Central memory CD8-positive, alpha-beta T cell (primary cell): ENCODE measurements at regions not wholly inside any gene's neighbourhood (a gene's known extent, or its start where the extent isn't known, plus 50 kb on each side); places are given as distances from the start of the nearest gene placed in this dataset.

Experiments used
- ATAC-seq: fragments of 150-1000 bp; cut with Tn5 transposase; replicated peaks from 2 replicates; pipeline ENCODE4 v1.10.0; 2022; ENCODE audit warnings: mild to moderate bottlenecking, moderate FRiP score, moderate number of reproducible peaks; ENCODE audit not compliant: poor library complexity, severe bottlenecking; ENCODE audit errors: extremely low read depth
- DNase-seq, 2 donors: peaks; one replicate each; pipeline ENCODE4 v3.0.0; 2021; ENCODE audit warnings: low spot score in 2 of 2
- H3K27ac Mint-ChIP-seq: one replicate; pipeline ENCODE4 v1.8.0; 2022; ENCODE audit warnings: low read depth, mild to moderate bottlenecking, moderate library complexity, mixed read lengths
- H3K27me3 Mint-ChIP-seq: one replicate; pipeline ENCODE4 v1.8.0; 2022; ENCODE audit warnings: mixed read lengths
- H3K36me3 Mint-ChIP-seq: one replicate; pipeline ENCODE4 v1.8.0; 2022; ENCODE audit warnings: mild to moderate bottlenecking, moderate library complexity, mixed read lengths; ENCODE audit not compliant: insufficient read depth
- H3K4me1 Mint-ChIP-seq: one replicate; pipeline ENCODE4 v1.8.0; 2022; ENCODE audit warnings: mixed read lengths
- H3K4me3 Mint-ChIP-seq: one replicate; pipeline ENCODE4 v1.8.0; 2022; ENCODE audit warnings: mild to moderate bottlenecking, moderate library complexity, mixed read lengths
- H3K9me3 Mint-ChIP-seq: one replicate; pipeline ENCODE4 v1.8.0; 2022; ENCODE audit warnings: mixed read lengths

- Mint-ChIP-seq H3K9me3 (no peaks in the 10 kb centered on the region), H3K27ac (no peak overlapping the region), H3K27me3 (peaks cover 32% of the 10 kb centered on the region), H3K36me3 (no peaks in the 10 kb centered on the region), H3K4me1 (no peaks in the 10 kb centered on the region), H3K4me3 (no peak overlapping the region)
- no peak for ATAC-seq
- DNase-seq = no peak
These were observed 152.7 kb downstream of the URB2 start for GRCh38 chr1:229778794-229779193.

GRCh38 chr1:229781453-229781852, 155.4 kb downstream of the URB2 start:
- Mint-ChIP-seq H3K9me3 (no peaks in the 10 kb centered on the region), H3K4me1 (no peaks in the 10 kb centered on the region), H3K36me3 (no peaks in the 10 kb centered on the region), H3K27me3 (peaks cover 23% of the 10 kb centered on the region), H3K27ac (no peak overlapping the region), H3K4me3 (no peak overlapping the region)
- ATAC-seq (no peak), DNase-seq (no peak)

GRCh38 chr1:229782469-229782868, 156.4 kb downstream of the URB2 start:
- no peak for DNase-seq
- peaks cover 23% of the 10 kb centered on the region for H3K27me3 Mint-ChIP-seq
- H3K27ac Mint-ChIP-seq = no peak overlapping the region
- ATAC-seq = no peak
- H3K4me1 Mint-ChIP-seq = no peaks in the 10 kb centered on the region
- H3K9me3 Mint-ChIP-seq = no peaks in the 10 kb centered on the region
- H3K4me3 Mint-ChIP-seq = no peak overlapping the region
- no peaks in the 10 kb centered on the region for H3K36me3 Mint-ChIP-seq

GRCh38 chr1:229784834-229785233, 158.8 kb downstream of the URB2 start:
- Mint-ChIP-seq H3K27me3 (peaks cover 23% of the 10 kb centered on the region), H3K4me1 (no peaks in the 10 kb centered on the region), H3K27ac (no peak overlapping the region), H3K36me3 (no peaks in the 10 kb centered on the region), H3K4me3 (no peak overlapping the region), H3K9me3 (no peaks in the 10 kb centered on the region)
- no peak for ATAC-seq
- DNase-seq = no peak

GRCh38 chr1:229786974-229787610, 161.0 kb downstream of the URB2 start:
- no peak overlapping the region for H3K4me3 Mint-ChIP-seq
- H3K27ac Mint-ChIP-seq = no peak overlapping the region
- peaks cover 5% of the 10 kb centered on the region for H3K9me3 Mint-ChIP-seq
- no peaks in the 10 kb centered on the region for H3K4me1 Mint-ChIP-seq
- DNase-seq (no peak), ATAC-seq (no peak)
- no peaks in the 10 kb centered on the region for H3K36me3 Mint-ChIP-seq
- H3K27me3 Mint-ChIP-seq = peaks cover 16% of the 10 kb centered on the region

- Mint-ChIP-seq H3K36me3 (no peaks in the 10 kb centered on the region), H3K27ac (no peak overlapping the region), H3K4me3 (no peak overlapping the region), H3K4me1 (no peaks in the 10 kb centered on the region), H3K9me3 (peaks cover 5% of the 10 kb centered on the region), H3K27me3 (peaks cover 8% of the 10 kb centered on the region)
- DNase-seq = no peak
- no peak for ATAC-seq
These were observed 162.0 kb downstream of the URB2 start for GRCh38 chr1:229788004-229788403.

- H3K4me1 Mint-ChIP-seq = no peaks in the 10 kb centered on the region
- no peak for ATAC-seq
- peaks cover 39% of the 10 kb centered on the region for H3K27me3 Mint-ChIP-seq
- DNase-seq = no peak
- H3K9me3 Mint-ChIP-seq = peaks cover 5% of the 10 kb centered on the region
- H3K4me3 Mint-ChIP-seq = no peak overlapping the region
- no peak overlapping the region for H3K27ac Mint-ChIP-seq
- H3K36me3 Mint-ChIP-seq = no peaks in the 10 kb centered on the region
These were observed 166.2 kb downstream of the URB2 start for GRCh38 chr1:229792012-229792975.

- peaks cover 44% of the 10 kb centered on the region for H3K27me3 Mint-ChIP-seq
- H3K36me3 Mint-ChIP-seq = no peaks in the 10 kb centered on the region
- peaks cover 5% of the 10 kb centered on the region for H3K9me3 Mint-ChIP-seq
- no peak overlapping the region for H3K4me3 Mint-ChIP-seq
- DNase-seq (no peak), ATAC-seq (no peak)
- no peak overlapping the region for H3K27ac Mint-ChIP-seq
- no peaks in the 10 kb centered on the region for H3K4me1 Mint-ChIP-seq
These were observed 167.4 kb downstream of the URB2 start for GRCh38 chr1:229793488-229793887.

- H3K36me3 Mint-ChIP-seq = no peaks in the 10 kb centered on the region
- no peak overlapping the region for H3K4me3 Mint-ChIP-seq
- H3K27ac Mint-ChIP-seq = no peak overlapping the region
- H3K4me1 Mint-ChIP-seq = no peaks in the 10 kb centered on the region
- peaks cover 57% of the 10 kb centered on the region for H3K27me3 Mint-ChIP-seq
- H3K9me3 Mint-ChIP-seq = no peaks in the 10 kb centered on the region
- DNase-seq = no peak
- no peak for ATAC-seq
These were observed 172.5 kb downstream of the URB2 start for GRCh38 chr1:229798558-229798957.

GRCh38 chr1:229803626-229804217, 177.7 kb downstream of the URB2 start:
- Mint-ChIP-seq H3K4me1 (no peaks in the 10 kb centered on the region), H3K36me3 (no peaks in the 10 kb centered on the region), H3K27ac (no peak overlapping the region), H3K4me3 (no peak overlapping the region), H3K27me3 (peaks cover 38% of the 10 kb centered on the region), H3K9me3 (peaks cover 5% of the 10 kb centered on the region)
- DNase-seq (no peak), ATAC-seq (no peak)

GRCh38 chr1:229808272-229808671, 182.2 kb downstream of the URB2 start:
- Mint-ChIP-seq H3K9me3 (peaks cover 19% of the 10 kb centered on the region), H3K36me3 (no peaks in the 10 kb centered on the region), H3K27ac (no peak overlapping the region), H3K4me1 (no peaks in the 10 kb centered on the region), H3K4me3 (no peak overlapping the region), H3K27me3 (peaks cover 55% of the 10 kb centered on the region)
- no peak for DNase-seq
- ATAC-seq = no peak

- H3K9me3 Mint-ChIP-seq = peaks cover 14% of the 10 kb centered on the region
- H3K4me3 Mint-ChIP-seq = no peak overlapping the region
- DNase-seq (no peak), ATAC-seq (no peak)
- H3K36me3 Mint-ChIP-seq = no peaks in the 10 kb centered on the region
- H3K4me1 Mint-ChIP-seq = no peaks in the 10 kb centered on the region
- H3K27me3 Mint-ChIP-seq = peaks cover 66% of the 10 kb centered on the region
- no peak overlapping the region for H3K27ac Mint-ChIP-seq
These were observed 184.1 kb downstream of the URB2 start for GRCh38 chr1:229810140-229810539.

GRCh38 chr1:229810961-229811360, 184.9 kb downstream of the URB2 start:
- no peaks in the 10 kb centered on the region for H3K4me1 Mint-ChIP-seq
- H3K4me3 Mint-ChIP-seq = no peak overlapping the region
- DNase-seq (no peak), ATAC-seq (no peak)
- no peaks in the 10 kb centered on the region for H3K36me3 Mint-ChIP-seq
- no peak overlapping the region for H3K27ac Mint-ChIP-seq
- H3K27me3 Mint-ChIP-seq = peaks cover 64% of the 10 kb centered on the region
- peaks cover 14% of the 10 kb centered on the region for H3K9me3 Mint-ChIP-seq
